Stimulated activated naive B cell treated with anti-CD40 and anti-IgM and Interleukin-4, amounts not matched to agents 10 μg/mL and 1 μg/mL and 100 μg/mL, for 72 hours (primary cell): ENCODE measurements at regions not wholly inside any gene's neighbourhood (a gene's known extent, or its start where the extent isn't known, plus 50 kb on each side); places are given as distances from the start of the nearest gene placed in this dataset.

Experiments used
- ATAC-seq, 2 donors: fragments of 150-1000 bp; cut with Tn5 transposase; replicated peaks; 2 replicates each; pipeline ENCODE4 v1.10.0; 2021; ENCODE audit warnings: moderate library complexity in 1 of 2
- DNase-seq: peaks from one replicate; pipeline ENCODE4 v3.0.0; 2021
- H3K27ac Mint-ChIP-seq: one replicate; pipeline ENCODE4 v1.8.0; 2022; ENCODE audit warnings: mild to moderate bottlenecking, mixed read lengths
- H3K27me3 Mint-ChIP-seq, 2 donors: one replicate each; pipeline ENCODE4 v1.8.0; 2022; ENCODE audit warnings: mixed read lengths in 2 of 2
- H3K36me3 Mint-ChIP-seq, 2 donors: one replicate each; pipeline ENCODE4 v1.8.0; 2022; ENCODE audit warnings: mixed read lengths in 2 of 2, mild to moderate bottlenecking in 1 of 2
- H3K4me1 Mint-ChIP-seq, 2 donors: one replicate each; pipeline ENCODE4 v1.8.0; 2022; ENCODE audit warnings: mixed read lengths in 2 of 2, mild to moderate bottlenecking in 1 of 2
- H3K4me3 Mint-ChIP-seq, 2 donors: one replicate each; pipeline ENCODE4 v1.8.0; 2022; ENCODE audit warnings: mild to moderate bottlenecking in 2 of 2, mixed read lengths in 2 of 2, moderate library complexity in 1 of 2
- H3K9me3 Mint-ChIP-seq, 2 donors: one replicate each; pipeline ENCODE4 v1.8.0; 2022; ENCODE audit warnings: mixed read lengths in 2 of 2, mild to moderate bottlenecking in 1 of 2

- Mint-ChIP-seq H3K4me3 (no peak overlapping the region), H3K4me1 (no peaks in the 10 kb centered on the region), H3K36me3 (no peaks in the 10 kb centered on the region), H3K9me3 (peaks cover 25 to 28% of the 10 kb centered on the region in 2 donors), H3K27me3 (no peaks in the 10 kb centered on the region), H3K27ac (no peak overlapping the region)
- no peak for DNase-seq
- ATAC-seq = no peak
Measured at GRCh38 chr12:34526946-34527345, 504.6 kb downstream of the ALG10 start.

- DNase-seq (no peak), ATAC-seq (no peak)
- H3K36me3 Mint-ChIP-seq = peaks cover 0 to 5% of the 10 kb centered on the region in 2 donors
- no peaks in the 10 kb centered on the region for H3K4me1 Mint-ChIP-seq
- H3K27me3 Mint-ChIP-seq = no peaks in the 10 kb centered on the region
- peaks cover 8 to 19% of the 10 kb centered on the region in 2 donors for H3K9me3 Mint-ChIP-seq
- H3K27ac Mint-ChIP-seq = no peak overlapping the region
- no peak overlapping the region for H3K4me3 Mint-ChIP-seq
Measured at GRCh38 chr12:34547276-34547675, 525.0 kb downstream of the ALG10 start.

GRCh38 chr12:34591966-34592365, 569.7 kb downstream of the ALG10 start:
- Mint-ChIP-seq H3K4me1 (no peaks in the 10 kb centered on the region), H3K27ac (no peak overlapping the region), H3K4me3 (no peak overlapping the region), H3K9me3 (peaks cover 38 to 53% of the 10 kb centered on the region in 2 donors), H3K27me3 (no peaks in the 10 kb centered on the region), H3K36me3 (peaks cover 4 to 6% of the 10 kb centered on the region in 2 donors)
- DNase-seq (no peak), ATAC-seq (no peak)

GRCh38 chr12:34595749-34596733, 573.7 kb downstream of the ALG10 start:
- no peaks in the 10 kb centered on the region for H3K4me1 Mint-ChIP-seq
- DNase-seq = no peak
- no peak overlapping the region for H3K27ac Mint-ChIP-seq
- no peak overlapping the region for H3K4me3 Mint-ChIP-seq
- H3K9me3 Mint-ChIP-seq = peaks cover 53 to 54% of the 10 kb centered on the region in 2 donors
- ATAC-seq = no peak
- peaks cover 4 to 13% of the 10 kb centered on the region in 2 donors for H3K36me3 Mint-ChIP-seq
- H3K27me3 Mint-ChIP-seq = no peaks in the 10 kb centered on the region

GRCh38 chr12:34597548-34598351, 575.5 kb downstream of the ALG10 start:
- Mint-ChIP-seq H3K9me3 (peaks cover 51 to 62% of the 10 kb centered on the region in 2 donors), H3K27ac (no peak overlapping the region), H3K4me3 (no peak overlapping the region), H3K36me3 (peaks cover 2 to 15% of the 10 kb centered on the region in 2 donors), H3K4me1 (no peaks in the 10 kb centered on the region), H3K27me3 (no peaks in the 10 kb centered on the region)
- ATAC-seq (no peak), DNase-seq (no peak)

GRCh38 chr12:34598352-34598827, 576.1 kb downstream of the ALG10 start:
- DNase-seq (no peak), ATAC-seq (no peak)
- Mint-ChIP-seq H3K36me3 (peaks cover 2 to 15% of the 10 kb centered on the region in 2 donors), H3K4me3 (no peak overlapping the region), H3K27ac (no peak overlapping the region), H3K9me3 (peaks cover 52 to 66% of the 10 kb centered on the region in 2 donors), H3K4me1 (no peaks in the 10 kb centered on the region), H3K27me3 (no peaks in the 10 kb centered on the region)

- peaks cover 52 to 69% of the 10 kb centered on the region in 2 donors for H3K9me3 Mint-ChIP-seq
- H3K36me3 Mint-ChIP-seq = peaks cover 2 to 15% of the 10 kb centered on the region in 2 donors
- DNase-seq (no peak), ATAC-seq (no peak)
- no peaks in the 10 kb centered on the region for H3K4me1 Mint-ChIP-seq
- H3K27ac Mint-ChIP-seq = peak overlapping the region; percentile 37
- H3K4me3 Mint-ChIP-seq = no peak overlapping the region
- no peaks in the 10 kb centered on the region for H3K27me3 Mint-ChIP-seq
Measured at GRCh38 chr12:34598851-34599529, 576.7 kb downstream of the ALG10 start.

- DNase-seq = no peak
- Mint-ChIP-seq H3K36me3 (peaks cover 2 to 15% of the 10 kb centered on the region in 2 donors), H3K4me3 (no peak overlapping the region), H3K27me3 (no peaks in the 10 kb centered on the region), H3K9me3 (peaks cover 51 to 73% of the 10 kb centered on the region in 2 donors), H3K27ac (no peak overlapping the region), H3K4me1 (no peaks in the 10 kb centered on the region)
- ATAC-seq = no peak
Measured at GRCh38 chr12:34599530-34600513, 577.5 kb downstream of the ALG10 start.

GRCh38 chr12:34600592-34601462, 578.5 kb downstream of the ALG10 start:
- ATAC-seq (no peak), DNase-seq (no peak)
- Mint-ChIP-seq H3K9me3 (peaks cover 50 to 67% of the 10 kb centered on the region in 2 donors), H3K27me3 (no peaks in the 10 kb centered on the region), H3K4me3 (no peak overlapping the region), H3K4me1 (no peaks in the 10 kb centered on the region), H3K27ac (no peak overlapping the region), H3K36me3 (peaks cover 2 to 18% of the 10 kb centered on the region in 2 donors)

- Mint-ChIP-seq H3K36me3 (peaks cover 2 to 18% of the 10 kb centered on the region in 2 donors), H3K27ac (no peak overlapping the region)
- DNase-seq = no peak
Measured at GRCh38 chr12:34601689-34602088, 579.4 kb downstream of the ALG10 start.

GRCh38 chr12:34602213-34602940, 580.1 kb downstream of the ALG10 start:
- DNase-seq (no peak), ATAC-seq (no peak)
- no peaks in the 10 kb centered on the region for H3K4me1 Mint-ChIP-seq
- peaks cover 2 to 18% of the 10 kb centered on the region in 2 donors for H3K36me3 Mint-ChIP-seq
- no peaks in the 10 kb centered on the region for H3K27me3 Mint-ChIP-seq
- no peak overlapping the region for H3K4me3 Mint-ChIP-seq
- H3K9me3 Mint-ChIP-seq = peaks cover 50 to 66% of the 10 kb centered on the region in 2 donors
- no peak overlapping the region for H3K27ac Mint-ChIP-seq

More at GRCh38 chr12:34601689-34602088, 579.4 kb downstream of the ALG10 start:
- Mint-ChIP-seq H3K9me3 (peaks cover 53 to 71% of the 10 kb centered on the region in 2 donors), H3K4me3 (no peak overlapping the region), H3K27me3 (no peaks in the 10 kb centered on the region), H3K4me1 (no peaks in the 10 kb centered on the region)
- ATAC-seq = no peak
